H1 (cell line): ENCODE measurements at regions not wholly inside any gene's neighbourhood (a gene's known extent, or its start where the extent isn't known, plus 50 kb on each side); places are given as distances from the start of the nearest gene placed in this dataset.

ENCODE experiments used
- EZH2 ChIP-seq: fragments of 200-600 bp; sonication (generic); IDR thresholded peaks from 2 replicates; pipeline ENCODE4 v1.7.1; 2012; ENCODE audit warnings: low read depth, mild to moderate bottlenecking, moderate library complexity, low read length, inconsistent platforms; ENCODE audit not compliant: severe bottlenecking
- RAD21 ChIP-seq, 2 experiments: IDR thresholded peaks in 1 of 2; conservative IDR thresholded peaks in 1 of 2; 2 replicates each; pipeline ENCODE4 v1.6.1; 2011; ENCODE audit warnings: low read depth in 2 of 2, low read length in 2 of 2, improper control_type of control experiment in 1 of 2, inconsistent platforms in 1 of 2, mild to moderate bottlenecking in 1 of 2, moderate library complexity in 1 of 2
- TAF1 ChIP-seq: IDR thresholded peaks from 2 replicates; pipeline ENCODE4 v1.6.1; 2011; ENCODE audit warnings: mild to moderate bottlenecking, low read depth, low read length
- USF2 ChIP-seq: IDR thresholded peaks from 2 replicates; pipeline ENCODE4 v1.6.1; 2011; ENCODE audit warnings: low read length, improper control_type of control experiment

GRCh38 chr19:28443361-28443760, 769.6 kb downstream of the UQCRFS1 start (continued):
- no peak for TF ChIP-seq RAD21 (IDR thresholded peaks at IDR 0.05 in 1 of 2, conservative IDR thresholded peaks at IDR 0.05 in 1 of 2; ENCODE audit: low read depth in 2 of 2, low read length in 2 of 2)
- TF ChIP-seq EZH2: no peak
- TF ChIP-seq USF2: no peak
- TF ChIP-seq TAF1: no peak
- TF ChIP-seq, all 59 proteins: peak for 0
